ENCODE measurements at regions not wholly inside any gene's neighbourhood (a gene's known extent, or its start where the extent isn't known, plus 50 kb on each side); places are given as distances from the start of the nearest gene placed in this dataset.

DNA sequence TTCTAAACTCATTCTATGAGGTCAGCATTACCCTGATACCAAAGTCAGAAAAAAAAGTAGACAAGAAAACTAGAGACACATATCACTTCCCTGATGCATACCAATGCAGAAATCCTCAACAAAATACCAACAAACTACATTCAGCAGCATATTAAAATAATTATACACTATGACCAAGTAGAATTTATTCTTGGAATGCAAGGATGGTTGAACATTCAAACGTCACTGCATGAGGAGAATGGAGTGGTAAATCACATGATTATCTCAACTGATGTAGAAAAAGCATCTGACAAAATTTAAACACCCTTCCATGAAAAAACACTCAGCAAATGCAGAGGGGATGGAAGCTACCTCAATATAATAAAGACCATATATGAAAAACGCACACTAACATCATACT, 155.0 kb upstream of the KCNJ18 start:
- Histone ChIP-seq H4K20me1 (replicated peaks; ENCODE audit: control insufficient read depth, insufficient read depth, low read length) (no peaks in the 10 kb centered on the region), H3K9me1 (ENCODE audit: control insufficient read depth, insufficient read depth, low read length) (no peaks in the 10 kb centered on the region), H2AFZ (ENCODE audit: low read depth, low read length) (no peak overlapping the region), H3K36me3 (ENCODE audit: control insufficient read depth, insufficient read depth, low read length) (no peaks in the 10 kb centered on the region), H3K9me3 (replicated peaks; ENCODE audit: control insufficient read depth, insufficient read depth, low read depth, low read length) (no peaks in the 10 kb centered on the region), H3K79me2 (ENCODE audit: control insufficient read depth, insufficient read depth, low read length) (no peaks in the 10 kb centered on the region), H3K27me3 (ENCODE audit: control insufficient read depth in 2 of 2, insufficient read depth in 2 of 2, low read length in 2 of 2) (no peaks in the 10 kb centered on the region), H3K4me2 (ENCODE audit: insufficient read depth, low read length) (no peak overlapping the region), H3K27ac (ENCODE audit: extremely low read depth, low read depth, low read length) (no peak overlapping the region), H3K4me3 (no peak overlapping the region), H3K4me1 (replicated peaks in 1 of 2; ENCODE audit: control insufficient read depth in 2 of 2, insufficient read depth in 2 of 2, low read length in 2 of 2) (no peaks in the 10 kb centered on the region; a peak in 1 of 5 replicates), H3K9ac (ENCODE audit: insufficient read depth in 1 of 2, low read depth in 2 of 2, low read length in 2 of 2) (no peak overlapping the region)
- ATAC-seq (no peak), DNase-seq (ENCODE audit: extremely low read depth in 1 of 4, low spot score in 3 of 4) (no peak), FAIRE-seq (no peak)
- ChIA-PET CTCF (ENCODE audit: low intra/inter-chr PET ratio) (no interaction called here), POLR2A (no interaction called here)
- BruUV-seq (replicated peaks): no TSS peak
- 20% methylated on average over 2 of the region's 2 CpGs for WGBS (ENCODE audit: insufficient coverage, low coverage, missing lambda C conversion rate)
- TF ChIP-seq ZNF324 (CRISPR knock-in tag; IDR thresholded peaks at IDR 0.05): peak; percentile 93
- TF ChIP-seq RFX1 (IDR thresholded peaks at IDR 0.05): no peak
- in situ Hi-C loops (cut with MboI): no loop called here
- intact Hi-C loops (cut with micrococcal nuclease): no loop called here

DNA sequence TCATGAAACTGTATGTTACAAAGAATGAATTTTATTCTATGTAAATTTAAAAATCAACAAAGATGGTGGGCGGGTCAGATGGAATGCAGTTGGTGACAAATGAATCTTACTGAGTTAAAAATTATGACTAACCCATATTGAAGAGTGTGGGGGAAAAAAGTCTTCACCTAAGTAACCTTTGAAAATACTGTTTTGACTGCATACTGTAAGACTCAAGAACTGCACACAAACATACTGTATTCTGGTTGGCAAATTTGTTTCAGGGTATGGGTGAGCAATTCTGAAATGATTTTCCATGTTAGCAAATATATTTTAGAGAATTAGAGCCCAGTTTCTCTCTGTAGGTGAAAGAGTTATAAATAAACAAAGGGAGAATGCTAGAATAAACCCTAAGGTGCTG, 153.7 kb upstream of the KCNJ18 start:
- Histone ChIP-seq H3K4me1 (replicated peaks in 1 of 2; ENCODE audit: control insufficient read depth in 2 of 2, insufficient read depth in 2 of 2, low read length in 2 of 2) (no peaks in the 10 kb centered on the region), H3K36me3 (ENCODE audit: control insufficient read depth, insufficient read depth, low read length) (no peaks in the 10 kb centered on the region), H3K4me2 (ENCODE audit: insufficient read depth, low read length) (no peak overlapping the region), H3K27ac (ENCODE audit: extremely low read depth, low read depth, low read length) (no peak overlapping the region), H3K79me2 (ENCODE audit: control insufficient read depth, insufficient read depth, low read length) (no peaks in the 10 kb centered on the region), H3K27me3 (ENCODE audit: control insufficient read depth in 2 of 2, insufficient read depth in 2 of 2, low read length in 2 of 2) (no peaks in the 10 kb centered on the region), H3K4me3 (no peak overlapping the region), H3K9me3 (replicated peaks; ENCODE audit: control insufficient read depth, insufficient read depth, low read depth, low read length) (no peaks in the 10 kb centered on the region), H3K9me1 (ENCODE audit: control insufficient read depth, insufficient read depth, low read length) (no peaks in the 10 kb centered on the region), H4K20me1 (replicated peaks; ENCODE audit: control insufficient read depth, insufficient read depth, low read length) (no peaks in the 10 kb centered on the region), H2AFZ (ENCODE audit: low read depth, low read length) (no peak overlapping the region), H3K9ac (ENCODE audit: insufficient read depth in 1 of 2, low read depth in 2 of 2, low read length in 2 of 2) (no peak overlapping the region)
- ChIA-PET POLR2A (no interaction called here), CTCF (ENCODE audit: low intra/inter-chr PET ratio) (no interaction called here)
- 56% methylated on average over 1 of the region's 1 CpG for WGBS (ENCODE audit: insufficient coverage, low coverage, missing lambda C conversion rate)
- intact Hi-C loops (cut with micrococcal nuclease) (no loop called here), in situ Hi-C loops (cut with MboI) (no loop called here)
- DNase-seq (ENCODE audit: extremely low read depth in 1 of 4, low spot score in 3 of 4): no peak
- ATAC-seq: no peak
- no peak for TF ChIP-seq SOX6 (IDR thresholded peaks at IDR 0.05)
- no peak for TF ChIP-seq NFXL1 (CRISPR knock-in tag; IDR thresholded peaks at IDR 0.05)
- TF ChIP-seq, protein P1, sequence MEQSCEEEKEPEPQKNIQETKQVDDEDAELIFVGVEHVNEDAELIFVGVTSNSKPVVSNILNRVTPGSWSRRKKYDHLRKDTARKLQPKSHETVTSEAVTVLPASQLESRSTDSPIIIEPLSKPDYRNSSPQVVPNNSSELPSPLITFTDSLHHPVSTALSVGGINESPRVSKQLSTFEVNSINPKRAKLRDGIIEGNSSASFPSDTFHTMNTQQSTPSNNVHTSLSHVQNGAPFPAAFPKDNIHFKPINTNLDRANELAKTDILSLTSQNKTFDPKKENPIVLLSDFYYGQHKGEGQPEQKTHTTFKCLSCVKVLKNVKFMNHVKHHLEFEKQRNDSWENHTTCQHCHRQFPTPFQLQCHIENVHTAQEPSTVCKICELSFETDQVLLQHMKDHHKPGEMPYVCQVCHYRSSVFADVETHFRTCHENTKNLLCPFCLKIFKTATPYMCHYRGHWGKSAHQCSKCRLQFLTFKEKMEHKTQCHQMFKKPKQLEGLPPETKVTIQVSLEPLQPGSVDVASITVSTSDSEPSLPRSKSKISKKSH (CRISPR knock-in tag; IDR thresholded peaks at IDR 0.05): no peak
- TF ChIP-seq FOXJ3 (CRISPR knock-in tag; IDR thresholded peaks at IDR 0.05): no peak
- TF ChIP-seq MEF2A (IDR thresholded peaks at IDR 0.05; ENCODE audit: control insufficient read depth, low read depth, low read length): no peak
- TF ChIP-seq CSDE1 (IDR thresholded peaks at IDR 0.05): no peak
- TF ChIP-seq, protein P2, sequence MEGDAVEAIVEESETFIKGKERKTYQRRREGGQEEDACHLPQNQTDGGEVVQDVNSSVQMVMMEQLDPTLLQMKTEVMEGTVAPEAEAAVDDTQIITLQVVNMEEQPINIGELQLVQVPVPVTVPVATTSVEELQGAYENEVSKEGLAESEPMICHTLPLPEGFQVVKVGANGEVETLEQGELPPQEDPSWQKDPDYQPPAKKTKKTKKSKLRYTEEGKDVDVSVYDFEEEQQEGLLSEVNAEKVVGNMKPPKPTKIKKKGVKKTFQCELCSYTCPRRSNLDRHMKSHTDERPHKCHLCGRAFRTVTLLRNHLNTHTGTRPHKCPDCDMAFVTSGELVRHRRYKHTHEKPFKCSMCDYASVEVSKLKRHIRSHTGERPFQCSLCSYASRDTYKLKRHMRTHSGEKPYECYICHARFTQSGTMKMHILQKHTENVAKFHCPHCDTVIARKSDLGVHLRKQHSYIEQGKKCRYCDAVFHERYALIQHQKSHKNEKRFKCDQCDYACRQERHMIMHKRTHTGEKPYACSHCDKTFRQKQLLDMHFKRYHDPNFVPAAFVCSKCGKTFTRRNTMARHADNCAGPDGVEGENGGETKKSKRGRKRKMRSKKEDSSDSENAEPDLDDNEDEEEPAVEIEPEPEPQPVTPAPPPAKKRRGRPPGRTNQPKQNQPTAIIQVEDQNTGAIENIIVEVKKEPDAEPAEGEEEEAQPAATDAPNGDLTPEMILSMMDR (IDR thresholded peaks at IDR 0.05 in 2 of 3, conservative IDR thresholded peaks at IDR 0.05 in 1 of 3; ENCODE audit: insufficient read depth in 2 of 3, low read depth in 1 of 3, low read length in 3 of 3): no peak
- TF ChIP-seq, protein P3, sequence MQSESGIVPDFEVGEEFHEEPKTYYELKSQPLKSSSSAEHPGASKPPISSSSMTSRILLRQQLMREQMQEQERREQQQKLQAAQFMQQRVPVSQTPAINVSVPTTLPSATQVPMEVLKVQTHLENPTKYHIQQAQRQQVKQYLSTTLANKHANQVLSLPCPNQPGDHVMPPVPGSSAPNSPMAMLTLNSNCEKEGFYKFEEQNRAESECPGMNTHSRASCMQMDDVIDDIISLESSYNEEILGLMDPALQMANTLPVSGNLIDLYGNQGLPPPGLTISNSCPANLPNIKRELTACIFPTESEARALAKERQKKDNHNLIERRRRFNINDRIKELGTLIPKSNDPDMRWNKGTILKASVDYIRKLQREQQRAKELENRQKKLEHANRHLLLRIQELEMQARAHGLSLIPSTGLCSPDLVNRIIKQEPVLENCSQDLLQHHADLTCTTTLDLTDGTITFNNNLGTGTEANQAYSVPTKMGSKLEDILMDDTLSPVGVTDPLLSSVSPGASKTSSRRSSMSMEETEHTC (IDR thresholded peaks at IDR 0.05): no peak
- no peak for FAIRE-seq
- no TSS peak for BruUV-seq (replicated peaks)
